ENCODE measurements at regions not wholly inside any gene's neighbourhood (a gene's known extent, or its start where the extent isn't known, plus 50 kb on each side); places are given as distances from the start of the nearest gene placed in this dataset.

DNA sequence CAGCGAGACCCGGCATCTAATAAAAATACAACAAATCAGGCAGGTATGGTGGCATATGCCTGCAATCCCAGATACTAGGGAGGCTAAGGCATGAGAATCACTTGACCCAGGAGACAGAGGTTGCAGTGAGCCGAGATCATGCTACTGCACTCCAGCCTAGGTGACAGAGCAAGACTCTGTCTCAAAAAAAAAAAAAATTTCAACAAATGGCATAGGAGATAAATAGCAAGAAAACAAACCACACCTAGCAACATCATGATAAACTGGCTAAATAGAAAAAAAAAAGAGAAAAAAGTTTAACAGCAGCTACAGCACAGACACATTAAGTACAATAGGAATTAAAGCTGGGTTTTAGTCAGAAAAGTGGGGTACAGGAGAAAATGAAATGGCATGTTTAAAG is 1034.6 kb upstream of the LRRN3 start (continued):
- TF ChIP-seq, protein P1, sequence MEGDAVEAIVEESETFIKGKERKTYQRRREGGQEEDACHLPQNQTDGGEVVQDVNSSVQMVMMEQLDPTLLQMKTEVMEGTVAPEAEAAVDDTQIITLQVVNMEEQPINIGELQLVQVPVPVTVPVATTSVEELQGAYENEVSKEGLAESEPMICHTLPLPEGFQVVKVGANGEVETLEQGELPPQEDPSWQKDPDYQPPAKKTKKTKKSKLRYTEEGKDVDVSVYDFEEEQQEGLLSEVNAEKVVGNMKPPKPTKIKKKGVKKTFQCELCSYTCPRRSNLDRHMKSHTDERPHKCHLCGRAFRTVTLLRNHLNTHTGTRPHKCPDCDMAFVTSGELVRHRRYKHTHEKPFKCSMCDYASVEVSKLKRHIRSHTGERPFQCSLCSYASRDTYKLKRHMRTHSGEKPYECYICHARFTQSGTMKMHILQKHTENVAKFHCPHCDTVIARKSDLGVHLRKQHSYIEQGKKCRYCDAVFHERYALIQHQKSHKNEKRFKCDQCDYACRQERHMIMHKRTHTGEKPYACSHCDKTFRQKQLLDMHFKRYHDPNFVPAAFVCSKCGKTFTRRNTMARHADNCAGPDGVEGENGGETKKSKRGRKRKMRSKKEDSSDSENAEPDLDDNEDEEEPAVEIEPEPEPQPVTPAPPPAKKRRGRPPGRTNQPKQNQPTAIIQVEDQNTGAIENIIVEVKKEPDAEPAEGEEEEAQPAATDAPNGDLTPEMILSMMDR (CRISPR knock-in tag; IDR thresholded peaks at IDR 0.05) = no peak
- TF ChIP-seq SP140L (CRISPR knock-in tag; IDR thresholded peaks at IDR 0.05; ENCODE audit: borderline replicate concordance) (no peak), ZNF724P (CRISPR knock-in tag; IDR thresholded peaks at IDR 0.05; ENCODE audit: borderline replicate concordance) (no peak), RFX5 (IDR thresholded peaks at IDR 0.05; ENCODE audit: low read depth, low read length) (no peak)
- TF ChIP-seq, protein P2, sequence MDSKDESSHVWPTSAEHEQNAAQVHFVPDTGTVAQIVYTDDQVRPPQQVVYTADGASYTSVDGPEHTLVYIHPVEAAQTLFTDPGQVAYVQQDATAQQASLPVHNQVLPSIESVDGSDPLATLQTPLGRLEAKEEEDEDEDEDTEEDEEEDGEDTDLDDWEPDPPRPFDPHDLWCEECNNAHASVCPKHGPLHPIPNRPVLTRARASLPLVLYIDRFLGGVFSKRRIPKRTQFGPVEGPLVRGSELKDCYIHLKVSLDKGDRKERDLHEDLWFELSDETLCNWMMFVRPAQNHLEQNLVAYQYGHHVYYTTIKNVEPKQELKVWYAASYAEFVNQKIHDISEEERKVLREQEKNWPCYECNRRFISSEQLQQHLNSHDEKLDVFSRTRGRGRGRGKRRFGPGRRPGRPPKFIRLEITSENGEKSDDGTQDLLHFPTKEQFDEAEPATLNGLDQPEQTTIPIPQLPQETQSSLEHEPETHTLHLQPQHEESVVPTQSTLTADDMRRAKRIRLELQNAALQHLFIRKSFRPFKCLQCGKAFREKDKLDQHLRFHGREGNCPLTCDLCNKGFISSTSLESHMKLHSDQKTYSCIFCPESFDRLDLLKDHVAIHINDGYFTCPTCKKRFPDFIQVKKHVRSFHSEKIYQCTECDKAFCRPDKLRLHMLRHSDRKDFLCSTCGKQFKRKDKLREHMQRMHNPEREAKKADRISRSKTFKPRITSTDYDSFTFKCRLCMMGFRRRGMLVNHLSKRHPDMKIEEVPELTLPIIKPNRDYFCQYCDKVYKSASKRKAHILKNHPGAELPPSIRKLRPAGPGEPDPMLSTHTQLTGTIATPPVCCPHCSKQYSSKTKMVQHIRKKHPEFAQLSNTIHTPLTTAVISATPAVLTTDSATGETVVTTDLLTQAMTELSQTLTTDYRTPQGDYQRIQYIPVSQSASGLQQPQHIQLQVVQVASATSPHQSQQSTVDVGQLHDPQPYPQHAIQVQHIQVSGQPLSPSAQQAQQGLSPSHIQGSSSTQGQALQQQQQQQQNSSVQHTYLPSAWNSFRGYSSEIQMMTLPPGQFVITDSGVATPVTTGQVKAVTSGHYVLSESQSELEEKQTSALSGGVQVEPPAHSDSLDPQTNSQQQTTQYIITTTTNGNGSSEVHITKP (CRISPR knock-in tag; IDR thresholded peaks at IDR 0.05; ENCODE audit: low read depth) = no peak

DNA sequence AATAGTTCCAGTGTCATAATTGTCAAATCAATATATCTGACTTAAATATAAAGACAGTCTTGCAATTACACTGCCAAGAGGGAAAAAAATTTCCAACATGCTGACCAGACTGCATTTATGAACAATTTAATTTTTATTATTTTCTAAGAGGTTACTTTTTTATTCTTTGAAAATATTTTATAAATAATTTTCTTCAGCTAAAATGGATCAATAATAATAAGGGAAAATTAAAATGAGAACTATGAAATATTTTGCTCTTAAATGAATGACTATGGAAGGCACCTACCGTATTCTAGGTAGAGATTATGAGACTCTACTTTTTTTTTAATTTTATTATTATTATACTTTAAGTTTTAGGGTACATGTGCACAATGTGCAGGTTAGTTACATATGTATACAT is 1032.5 kb upstream of the LRRN3 start:
- Histone ChIP-seq H3K36me3 (replicated peaks in 1 of 2; ENCODE audit: control insufficient read depth in 1 of 2, insufficient read depth in 2 of 2, low read length in 2 of 2) (no peaks in the 10 kb centered on the region), H3K79me2 (ENCODE audit: insufficient read depth, low read length) (no peaks in the 10 kb centered on the region), H3K9ac (ENCODE audit: insufficient read depth, low read depth, low read length) (no peak overlapping the region), H3K4me3 (replicated peaks in 1 of 3; ENCODE audit: insufficient read depth in 1 of 3, low read depth in 2 of 3, low read length in 3 of 3) (no peak overlapping the region), H3K4me1 (ENCODE audit: insufficient read depth, low read length) (no peaks in the 10 kb centered on the region), H2AFZ (ENCODE audit: low read length) (no peak overlapping the region), H3K9me3 (ENCODE audit: low read length) (no peaks in the 10 kb centered on the region), H3K27me3 (ENCODE audit: control insufficient read depth in 1 of 2, insufficient read depth in 2 of 2, low read length in 2 of 2) (no peaks in the 10 kb centered on the region), H4K20me1 (ENCODE audit: insufficient read depth, low read length) (no peaks in the 10 kb centered on the region), H3K4me2 (ENCODE audit: low read depth, low read length) (no peak overlapping the region), H3K27ac (ENCODE audit: extremely low read length, insufficient read depth, low read length) (no peak overlapping the region)
- DNase-seq (ENCODE audit: low spot score) = no peak
- ATAC-seq = no peak
- WGBS (ENCODE audit: low lambda C conversion rate) = 8% methylated on average over 1 of the region's 1 CpG
- no peak for FAIRE-seq
- intact Hi-C loops (cut with micrococcal nuclease; ENCODE audit: unreplicated experiment) = no loop called here
- in situ Hi-C loops (cut with HindIII; ENCODE audit: extremely low pct_ligation_motif_present, low pct_unique_long_range_greater_than_20kb) = no loop called here
- POLR2A ChIA-PET = no interaction called here
- TF ChIP-seq, protein P3, sequence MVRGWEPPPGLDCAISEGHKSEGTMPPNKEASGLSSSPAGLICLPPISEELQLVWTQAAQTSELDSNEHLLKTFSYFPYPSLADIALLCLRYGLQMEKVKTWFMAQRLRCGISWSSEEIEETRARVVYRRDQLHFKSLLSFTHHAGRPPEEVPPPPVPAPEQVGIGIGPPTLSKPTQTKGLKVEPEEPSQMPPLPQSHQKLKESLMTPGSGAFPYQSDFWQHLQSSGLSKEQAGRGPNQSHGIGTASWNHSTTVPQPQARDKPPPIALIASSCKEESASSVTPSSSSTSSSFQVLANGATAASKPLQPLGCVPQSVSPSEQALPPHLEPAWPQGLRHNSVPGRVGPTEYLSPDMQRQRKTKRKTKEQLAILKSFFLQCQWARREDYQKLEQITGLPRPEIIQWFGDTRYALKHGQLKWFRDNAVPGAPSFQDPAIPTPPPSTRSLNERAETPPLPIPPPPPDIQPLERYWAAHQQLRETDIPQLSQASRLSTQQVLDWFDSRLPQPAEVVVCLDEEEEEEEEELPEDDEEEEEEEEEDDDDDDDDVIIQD (CRISPR knock-in tag; IDR thresholded peaks at IDR 0.05; ENCODE audit: low read depth) = no peak
- no peak for TF ChIP-seq ZNF224 (CRISPR knock-in tag; IDR thresholded peaks at IDR 0.05)
- TF ChIP-seq, protein P4, sequence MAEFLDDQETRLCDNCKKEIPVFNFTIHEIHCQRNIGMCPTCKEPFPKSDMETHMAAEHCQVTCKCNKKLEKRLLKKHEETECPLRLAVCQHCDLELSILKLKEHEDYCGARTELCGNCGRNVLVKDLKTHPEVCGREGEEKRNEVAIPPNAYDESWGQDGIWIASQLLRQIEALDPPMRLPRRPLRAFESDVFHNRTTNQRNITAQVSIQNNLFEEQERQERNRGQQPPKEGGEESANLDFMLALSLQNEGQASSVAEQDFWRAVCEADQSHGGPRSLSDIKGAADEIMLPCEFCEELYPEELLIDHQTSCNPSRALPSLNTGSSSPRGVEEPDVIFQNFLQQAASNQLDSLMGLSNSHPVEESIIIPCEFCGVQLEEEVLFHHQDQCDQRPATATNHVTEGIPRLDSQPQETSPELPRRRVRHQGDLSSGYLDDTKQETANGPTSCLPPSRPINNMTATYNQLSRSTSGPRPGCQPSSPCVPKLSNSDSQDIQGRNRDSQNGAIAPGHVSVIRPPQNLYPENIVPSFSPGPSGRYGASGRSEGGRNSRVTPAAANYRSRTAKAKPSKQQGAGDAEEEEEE (CRISPR knock-in tag; IDR thresholded peaks at IDR 0.05; ENCODE audit: borderline replicate concordance) = no peak
- CTCF ChIA-PET (ENCODE audit: low intra/inter-chr PET ratio, low total read pairs) = no interaction called here
- BruUV-seq (replicated peaks) = no TSS peak
